ENCODE measurements at regions not wholly inside any gene's neighbourhood (a gene's known extent, or its start where the extent isn't known, plus 50 kb on each side); places are given as distances from the start of the nearest gene placed in this dataset.

DNA sequence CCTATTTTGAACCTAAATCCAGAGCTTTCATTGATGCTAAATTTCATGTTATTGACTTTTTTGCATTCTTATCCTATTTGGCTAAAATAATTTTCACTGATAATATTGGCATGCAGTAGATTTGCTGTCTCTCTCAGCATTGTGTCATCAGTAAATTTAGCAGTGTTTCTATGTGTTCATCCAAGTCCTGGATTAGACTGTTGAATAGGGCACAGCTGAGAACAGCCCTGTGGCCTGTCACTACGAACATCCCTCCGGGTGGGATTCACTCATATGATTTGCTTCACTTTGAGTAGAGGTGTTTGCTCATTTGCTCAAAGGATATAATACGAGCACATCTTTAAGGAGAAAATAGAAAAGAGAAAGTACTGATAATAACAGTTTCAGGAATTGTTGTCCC is 101.5 kb downstream of the HSPH1 start:
- TF ChIP-seq, protein P1, sequence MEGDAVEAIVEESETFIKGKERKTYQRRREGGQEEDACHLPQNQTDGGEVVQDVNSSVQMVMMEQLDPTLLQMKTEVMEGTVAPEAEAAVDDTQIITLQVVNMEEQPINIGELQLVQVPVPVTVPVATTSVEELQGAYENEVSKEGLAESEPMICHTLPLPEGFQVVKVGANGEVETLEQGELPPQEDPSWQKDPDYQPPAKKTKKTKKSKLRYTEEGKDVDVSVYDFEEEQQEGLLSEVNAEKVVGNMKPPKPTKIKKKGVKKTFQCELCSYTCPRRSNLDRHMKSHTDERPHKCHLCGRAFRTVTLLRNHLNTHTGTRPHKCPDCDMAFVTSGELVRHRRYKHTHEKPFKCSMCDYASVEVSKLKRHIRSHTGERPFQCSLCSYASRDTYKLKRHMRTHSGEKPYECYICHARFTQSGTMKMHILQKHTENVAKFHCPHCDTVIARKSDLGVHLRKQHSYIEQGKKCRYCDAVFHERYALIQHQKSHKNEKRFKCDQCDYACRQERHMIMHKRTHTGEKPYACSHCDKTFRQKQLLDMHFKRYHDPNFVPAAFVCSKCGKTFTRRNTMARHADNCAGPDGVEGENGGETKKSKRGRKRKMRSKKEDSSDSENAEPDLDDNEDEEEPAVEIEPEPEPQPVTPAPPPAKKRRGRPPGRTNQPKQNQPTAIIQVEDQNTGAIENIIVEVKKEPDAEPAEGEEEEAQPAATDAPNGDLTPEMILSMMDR (IDR thresholded peaks at IDR 0.05), result no peak
- no peak for TF ChIP-seq POLR2A (IDR thresholded peaks at IDR 0.05)
